DOHH2 (cell line): ENCODE measurements at regions not wholly inside any gene's neighbourhood (a gene's known extent, or its start where the extent isn't known, plus 50 kb on each side); places are given as distances from the start of the nearest gene placed in this dataset.
"Not testable (repeated sequence)": the region's sequence is repeated elsewhere in the genome, so short reads cannot be mapped to it uniquely, and the experiment has no call there.

ENCODE experiments used
- EZH2phosphoT487 ChIP-seq: fragments of 200-600 bp; sonication (generic); IDR thresholded peaks from 2 replicates; pipeline ENCODE4 v1.6.1; 2017; ENCODE audit warnings: borderline replicate concordance, mild to moderate bottlenecking, antibody characterized with exemption, low read length, moderate library complexity, mixed read lengths
- TF ChIP-seq, protein P1 (sequence below): fragments of 200-600 bp; sonication (generic); IDR thresholded peaks from one replicate; pipeline ENCODE4 v1.5.1; 2014; ENCODE audit warnings: antibody characterized with exemption, mild to moderate bottlenecking, low read depth, low read length; ENCODE audit not compliant: poor library complexity, severe bottlenecking

DNA sequence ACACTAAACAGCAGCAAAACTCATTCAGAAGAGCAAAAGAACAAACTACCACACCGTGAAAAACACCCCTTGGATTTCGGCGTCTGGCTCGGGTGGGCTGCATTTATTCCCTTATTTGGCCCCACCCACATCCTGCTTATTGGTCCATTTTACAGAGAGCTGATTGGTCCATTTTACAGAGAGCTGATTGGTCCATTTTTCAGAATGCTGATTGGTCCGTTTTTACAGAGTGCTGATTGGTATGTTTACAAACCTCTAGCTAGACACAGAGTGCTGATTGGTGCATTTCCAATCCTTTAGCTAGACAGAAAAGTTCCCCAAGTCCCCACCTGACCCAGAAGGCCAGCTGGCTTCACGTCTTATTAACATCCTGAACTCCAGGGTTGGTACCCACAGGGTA, 286.6 kb upstream of the ASIC2 start:
- TF ChIP-seq, protein P1, sequence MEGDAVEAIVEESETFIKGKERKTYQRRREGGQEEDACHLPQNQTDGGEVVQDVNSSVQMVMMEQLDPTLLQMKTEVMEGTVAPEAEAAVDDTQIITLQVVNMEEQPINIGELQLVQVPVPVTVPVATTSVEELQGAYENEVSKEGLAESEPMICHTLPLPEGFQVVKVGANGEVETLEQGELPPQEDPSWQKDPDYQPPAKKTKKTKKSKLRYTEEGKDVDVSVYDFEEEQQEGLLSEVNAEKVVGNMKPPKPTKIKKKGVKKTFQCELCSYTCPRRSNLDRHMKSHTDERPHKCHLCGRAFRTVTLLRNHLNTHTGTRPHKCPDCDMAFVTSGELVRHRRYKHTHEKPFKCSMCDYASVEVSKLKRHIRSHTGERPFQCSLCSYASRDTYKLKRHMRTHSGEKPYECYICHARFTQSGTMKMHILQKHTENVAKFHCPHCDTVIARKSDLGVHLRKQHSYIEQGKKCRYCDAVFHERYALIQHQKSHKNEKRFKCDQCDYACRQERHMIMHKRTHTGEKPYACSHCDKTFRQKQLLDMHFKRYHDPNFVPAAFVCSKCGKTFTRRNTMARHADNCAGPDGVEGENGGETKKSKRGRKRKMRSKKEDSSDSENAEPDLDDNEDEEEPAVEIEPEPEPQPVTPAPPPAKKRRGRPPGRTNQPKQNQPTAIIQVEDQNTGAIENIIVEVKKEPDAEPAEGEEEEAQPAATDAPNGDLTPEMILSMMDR: not testable (repeated sequence)
- TF ChIP-seq EZH2phosphoT487: not testable (repeated sequence)
